ENCODE measurements at regions not wholly inside any gene's neighbourhood (a gene's known extent, or its start where the extent isn't known, plus 50 kb on each side); places are given as distances from the start of the nearest gene placed in this dataset.

DNA sequence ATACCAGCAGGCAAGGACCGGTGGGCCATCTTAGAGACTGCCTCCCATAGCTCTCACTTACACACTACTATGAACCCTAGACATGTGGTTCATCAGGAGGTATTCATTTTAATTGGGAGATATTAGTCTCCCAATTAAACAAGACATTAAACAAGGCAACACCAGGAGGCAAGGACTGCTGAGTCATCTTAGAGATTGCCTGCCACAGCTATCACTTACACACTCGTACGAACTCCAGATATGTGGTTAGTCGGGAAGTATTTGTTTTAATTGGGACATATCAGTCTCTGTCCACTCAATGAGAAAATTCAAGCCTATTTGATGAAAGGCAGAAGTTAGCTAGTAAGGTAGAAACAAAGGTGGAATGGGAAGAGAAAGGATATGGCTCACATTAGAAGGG lies 343.9 kb downstream of the NFIB start (continued):
- TF ChIP-seq MTA3 (IDR thresholded peaks at IDR 0.05; ENCODE audit: borderline replicate concordance) (no peak), POLR3A (IDR thresholded peaks at IDR 0.05; ENCODE audit: borderline replicate concordance, extremely low read depth, insufficient read depth, insufficient read length) (no peak), JUND (IDR thresholded peaks at IDR 0.05; ENCODE audit: borderline replicate concordance, low read depth, low read length) (no peak), JUND (tag; IDR thresholded peaks at IDR 0.05; ENCODE audit: borderline replicate concordance, low read depth, low read length) (no peak), C11orf30 (IDR thresholded peaks at IDR 0.05; ENCODE audit: low read depth) (peak; percentile 33; the same call in 1 of the 2 replicates), ZNF780A (CRISPR knock-in tag; IDR thresholded peaks at IDR 0.05) (no peak), ZNF197 (CRISPR knock-in tag; IDR thresholded peaks at IDR 0.05; ENCODE audit: low read depth) (no peak), NFE2 (IDR thresholded peaks at IDR 0.05; ENCODE audit: low read depth) (peak; percentile 47; the same call in 1 of the 2 replicates), MAFF (IDR thresholded peaks at IDR 0.05; ENCODE audit: low read length) (peak; percentile 32; the same call in 1 of the 2 replicates), GATAD2A (IDR thresholded peaks at IDR 0.05) (no peak), NCOR1 (IDR thresholded peaks at IDR 0.05) (no peak), MAFG (tag; conservative IDR thresholded peaks at IDR 0.05) (peak; percentile 69), TBP (optimal IDR thresholded peaks at IDR 0.05; ENCODE audit: low read depth, low read length) (no peak), NUFIP1 (IDR thresholded peaks at IDR 0.05; ENCODE audit: partially characterized antibody) (no peak)
- TF ChIP-seq, protein P1, sequence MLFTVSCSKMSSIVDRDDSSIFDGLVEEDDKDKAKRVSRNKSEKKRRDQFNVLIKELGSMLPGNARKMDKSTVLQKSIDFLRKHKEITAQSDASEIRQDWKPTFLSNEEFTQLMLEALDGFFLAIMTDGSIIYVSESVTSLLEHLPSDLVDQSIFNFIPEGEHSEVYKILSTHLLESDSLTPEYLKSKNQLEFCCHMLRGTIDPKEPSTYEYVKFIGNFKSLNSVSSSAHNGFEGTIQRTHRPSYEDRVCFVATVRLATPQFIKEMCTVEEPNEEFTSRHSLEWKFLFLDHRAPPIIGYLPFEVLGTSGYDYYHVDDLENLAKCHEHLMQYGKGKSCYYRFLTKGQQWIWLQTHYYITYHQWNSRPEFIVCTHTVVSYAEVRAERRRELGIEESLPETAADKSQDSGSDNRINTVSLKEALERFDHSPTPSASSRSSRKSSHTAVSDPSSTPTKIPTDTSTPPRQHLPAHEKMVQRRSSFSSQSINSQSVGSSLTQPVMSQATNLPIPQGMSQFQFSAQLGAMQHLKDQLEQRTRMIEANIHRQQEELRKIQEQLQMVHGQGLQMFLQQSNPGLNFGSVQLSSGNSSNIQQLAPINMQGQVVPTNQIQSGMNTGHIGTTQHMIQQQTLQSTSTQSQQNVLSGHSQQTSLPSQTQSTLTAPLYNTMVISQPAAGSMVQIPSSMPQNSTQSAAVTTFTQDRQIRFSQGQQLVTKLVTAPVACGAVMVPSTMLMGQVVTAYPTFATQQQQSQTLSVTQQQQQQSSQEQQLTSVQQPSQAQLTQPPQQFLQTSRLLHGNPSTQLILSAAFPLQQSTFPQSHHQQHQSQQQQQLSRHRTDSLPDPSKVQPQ (CRISPR knock-in tag; IDR thresholded peaks at IDR 0.05; ENCODE audit: borderline replicate concordance): no peak
- TF ChIP-seq, protein P2, sequence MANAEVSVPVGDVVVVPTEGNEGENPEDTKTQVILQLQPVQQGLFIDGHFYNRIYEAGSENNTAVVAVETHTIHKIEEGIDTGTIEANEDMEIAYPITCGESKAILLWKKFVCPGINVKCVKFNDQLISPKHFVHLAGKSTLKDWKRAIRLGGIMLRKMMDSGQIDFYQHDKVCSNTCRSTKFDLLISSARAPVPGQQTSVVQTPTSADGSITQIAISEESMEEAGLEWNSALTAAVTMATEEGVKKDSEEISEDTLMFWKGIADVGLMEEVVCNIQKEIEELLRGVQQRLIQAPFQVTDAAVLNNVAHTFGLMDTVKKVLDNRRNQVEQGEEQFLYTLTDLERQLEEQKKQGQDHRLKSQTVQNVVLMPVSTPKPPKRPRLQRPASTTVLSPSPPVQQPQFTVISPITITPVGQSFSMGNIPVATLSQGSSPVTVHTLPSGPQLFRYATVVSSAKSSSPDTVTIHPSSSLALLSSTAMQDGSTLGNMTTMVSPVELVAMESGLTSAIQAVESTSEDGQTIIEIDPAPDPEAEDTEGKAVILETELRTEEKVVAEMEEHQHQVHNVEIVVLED (CRISPR knock-in tag; IDR thresholded peaks at IDR 0.05): no peak
- TF ChIP-seq, protein P3, sequence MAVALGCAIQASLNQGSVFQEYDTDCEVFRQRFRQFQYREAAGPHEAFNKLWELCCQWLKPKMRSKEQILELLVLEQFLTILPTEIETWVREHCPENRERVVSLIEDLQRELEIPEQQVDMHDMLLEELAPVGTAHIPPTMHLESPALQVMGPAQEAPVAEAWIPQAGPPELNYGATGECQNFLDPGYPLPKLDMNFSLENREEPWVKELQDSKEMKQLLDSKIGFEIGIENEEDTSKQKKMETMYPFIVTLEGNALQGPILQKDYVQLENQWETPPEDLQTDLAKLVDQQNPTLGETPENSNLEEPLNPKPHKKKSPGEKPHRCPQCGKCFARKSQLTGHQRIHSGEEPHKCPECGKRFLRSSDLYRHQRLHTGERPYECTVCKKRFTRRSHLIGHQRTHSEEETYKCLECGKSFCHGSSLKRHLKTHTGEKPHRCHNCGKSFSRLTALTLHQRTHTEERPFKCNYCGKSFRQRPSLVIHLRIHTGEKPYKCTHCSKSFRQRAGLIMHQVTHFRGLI (CRISPR knock-in tag; IDR thresholded peaks at IDR 0.05): no peak
- TF ChIP-seq, protein P4, sequence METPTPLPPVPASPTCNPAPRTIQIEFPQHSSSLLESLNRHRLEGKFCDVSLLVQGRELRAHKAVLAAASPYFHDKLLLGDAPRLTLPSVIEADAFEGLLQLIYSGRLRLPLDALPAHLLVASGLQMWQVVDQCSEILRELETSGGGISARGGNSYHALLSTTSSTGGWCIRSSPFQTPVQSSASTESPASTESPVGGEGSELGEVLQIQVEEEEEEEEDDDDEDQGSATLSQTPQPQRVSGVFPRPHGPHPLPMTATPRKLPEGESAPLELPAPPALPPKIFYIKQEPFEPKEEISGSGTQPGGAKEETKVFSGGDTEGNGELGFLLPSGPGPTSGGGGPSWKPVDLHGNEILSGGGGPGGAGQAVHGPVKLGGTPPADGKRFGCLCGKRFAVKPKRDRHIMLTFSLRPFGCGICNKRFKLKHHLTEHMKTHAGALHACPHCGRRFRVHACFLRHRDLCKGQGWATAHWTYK (CRISPR knock-in tag; IDR thresholded peaks at IDR 0.05): no peak
- TF ChIP-seq, protein P5, sequence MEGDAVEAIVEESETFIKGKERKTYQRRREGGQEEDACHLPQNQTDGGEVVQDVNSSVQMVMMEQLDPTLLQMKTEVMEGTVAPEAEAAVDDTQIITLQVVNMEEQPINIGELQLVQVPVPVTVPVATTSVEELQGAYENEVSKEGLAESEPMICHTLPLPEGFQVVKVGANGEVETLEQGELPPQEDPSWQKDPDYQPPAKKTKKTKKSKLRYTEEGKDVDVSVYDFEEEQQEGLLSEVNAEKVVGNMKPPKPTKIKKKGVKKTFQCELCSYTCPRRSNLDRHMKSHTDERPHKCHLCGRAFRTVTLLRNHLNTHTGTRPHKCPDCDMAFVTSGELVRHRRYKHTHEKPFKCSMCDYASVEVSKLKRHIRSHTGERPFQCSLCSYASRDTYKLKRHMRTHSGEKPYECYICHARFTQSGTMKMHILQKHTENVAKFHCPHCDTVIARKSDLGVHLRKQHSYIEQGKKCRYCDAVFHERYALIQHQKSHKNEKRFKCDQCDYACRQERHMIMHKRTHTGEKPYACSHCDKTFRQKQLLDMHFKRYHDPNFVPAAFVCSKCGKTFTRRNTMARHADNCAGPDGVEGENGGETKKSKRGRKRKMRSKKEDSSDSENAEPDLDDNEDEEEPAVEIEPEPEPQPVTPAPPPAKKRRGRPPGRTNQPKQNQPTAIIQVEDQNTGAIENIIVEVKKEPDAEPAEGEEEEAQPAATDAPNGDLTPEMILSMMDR (IDR thresholded peaks at IDR 0.05 in 2 of 3, conservative IDR thresholded peaks at IDR 0.05 in 1 of 3; ENCODE audit: insufficient read depth in 2 of 3, low read depth in 1 of 3, low read length in 3 of 3): no peak

Data from K562 (cell line).